ENCODE measurements at regions not wholly inside any gene's neighbourhood (a gene's known extent, or its start where the extent isn't known, plus 50 kb on each side); places are given as distances from the start of the nearest gene placed in this dataset.

- no peaks in the 10 kb centered on the region for H3K27me3 ChIP-seq (ENCODE audit: low read length)
- H3K36me3 ChIP-seq (ENCODE audit: low read length), result no peaks in the 10 kb centered on the region
- H3F3A ChIP-seq (ENCODE audit: insufficient read depth), result no peaks in the 10 kb centered on the region
- no peak for TF ChIP-seq CTCF (IDR thresholded peaks at IDR 0.05; ENCODE audit: insufficient read depth, low read length, poor library complexity, severe bottlenecking)
- no peak for TF ChIP-seq EZH2phosphoT487 (conservative IDR thresholded peaks at IDR 0.05; ENCODE audit: low read length)
- H3K9me2 ChIP-seq (replicated peaks; ENCODE audit: insufficient read depth, low read length), result no peaks in the 10 kb centered on the region
- no peak overlapping the region for H3K4me2 ChIP-seq (ENCODE audit: low read depth, low read length, poor library complexity, severe bottlenecking)
- no peak overlapping the region for H3K27ac ChIP-seq (ENCODE audit: low read depth, low read length)
- no peaks in the 10 kb centered on the region for H4K20me1 ChIP-seq (ENCODE audit: low read depth, low read length)
- no peak overlapping the region for H3K4me3 ChIP-seq (ENCODE audit: insufficient read depth, low read length, poor library complexity, severe bottlenecking)
- H3K9ac ChIP-seq (ENCODE audit: low read length), result no peak overlapping the region
- H2AFZ ChIP-seq (ENCODE audit: low read depth, low read length, severe bottlenecking), result no peak overlapping the region
- no peaks in the 10 kb centered on the region for H3K79me2 ChIP-seq (ENCODE audit: insufficient read depth, low read length)
- no peaks in the 10 kb centered on the region for H3K9me3 ChIP-seq (ENCODE audit: insufficient read depth, low read length)
Measured at GRCh38 chr18:56377231-56377630, 261.2 kb downstream of the TXNL1 start.

GRCh38 chr18:56374007-56374655 lies 264.3 kb downstream of the TXNL1 start:
- Histone ChIP-seq H2AFZ (ENCODE audit: low read depth, low read length, severe bottlenecking) (no peak overlapping the region), H4K20me1 (ENCODE audit: low read depth, low read length) (no peaks in the 10 kb centered on the region), H3K4me2 (ENCODE audit: low read depth, low read length, poor library complexity, severe bottlenecking) (no peak overlapping the region), H3K9me2 (replicated peaks; ENCODE audit: insufficient read depth, low read length) (no peaks in the 10 kb centered on the region), H3F3A (ENCODE audit: insufficient read depth) (no peaks in the 10 kb centered on the region), H3K79me2 (ENCODE audit: insufficient read depth, low read length) (no peaks in the 10 kb centered on the region), H3K9me3 (ENCODE audit: insufficient read depth, low read length) (no peaks in the 10 kb centered on the region), H3K36me3 (ENCODE audit: low read length) (no peaks in the 10 kb centered on the region), H3K27ac (ENCODE audit: low read depth, low read length) (no peak overlapping the region), H3K27me3 (ENCODE audit: low read length) (no peaks in the 10 kb centered on the region), H3K4me3 (ENCODE audit: insufficient read depth, low read length, poor library complexity, severe bottlenecking) (no peak overlapping the region), H3K9ac (ENCODE audit: low read length) (no peak overlapping the region)
- TF ChIP-seq EZH2phosphoT487 (conservative IDR thresholded peaks at IDR 0.05; ENCODE audit: low read length) (no peak), CTCF (IDR thresholded peaks at IDR 0.05; ENCODE audit: insufficient read depth, low read length, poor library complexity, severe bottlenecking) (no peak)

- no peaks in the 10 kb centered on the region for H4K20me1 ChIP-seq (ENCODE audit: low read depth, low read length)
- no peak for TF ChIP-seq CTCF (IDR thresholded peaks at IDR 0.05; ENCODE audit: insufficient read depth, low read length, poor library complexity, severe bottlenecking)
- no peak overlapping the region for H3K27ac ChIP-seq (ENCODE audit: low read depth, low read length)
- H2AFZ ChIP-seq (ENCODE audit: low read depth, low read length, severe bottlenecking), result no peak overlapping the region
- no peaks in the 10 kb centered on the region for H3K79me2 ChIP-seq (ENCODE audit: insufficient read depth, low read length)
- H3K36me3 ChIP-seq (ENCODE audit: low read length), result no peaks in the 10 kb centered on the region
- no peaks in the 10 kb centered on the region for H3K27me3 ChIP-seq (ENCODE audit: low read length)
- H3K9ac ChIP-seq (ENCODE audit: low read length), result no peak overlapping the region
- H3K4me2 ChIP-seq (ENCODE audit: low read depth, low read length, poor library complexity, severe bottlenecking), result no peak overlapping the region
- no peak overlapping the region for H3K4me3 ChIP-seq (ENCODE audit: insufficient read depth, low read length, poor library complexity, severe bottlenecking)
- no peaks in the 10 kb centered on the region for H3F3A ChIP-seq (ENCODE audit: insufficient read depth)
- H3K9me3 ChIP-seq (ENCODE audit: insufficient read depth, low read length), result no peaks in the 10 kb centered on the region
- no peaks in the 10 kb centered on the region for H3K9me2 ChIP-seq (replicated peaks; ENCODE audit: insufficient read depth, low read length)
Measured at GRCh38 chr18:56373601-56374000, 264.8 kb downstream of the TXNL1 start.

Measured in SU-DHL-6 (cell line).